H1 (cell line): ENCODE measurements at regions not wholly inside any gene's neighbourhood (a gene's known extent, or its start where the extent isn't known, plus 50 kb on each side); places are given as distances from the start of the nearest gene placed in this dataset.

Experiments
- CTCF ChIA-PET: fragments of 300-600 bp; sonication (Branson Sonifier 250); formaldehyde crosslinking; loops from one replicate; lab custom pipeline; 2021; ENCODE audit not compliant: partially characterized antibody; lab: Charles Lee
- POLR2A ChIA-PET: fragments of 300-600 bp; sonication (Branson Sonifier 250); formaldehyde crosslinking; loops from one replicate; lab custom pipeline; 2021; ENCODE audit warnings: inconsistent platforms; ENCODE audit not compliant: partially characterized antibody; lab: Charles Lee
- DNase-seq, 2 experiments: peaks; one replicate each; pipeline versions ENCODE4 v3.0.0 to v3.0.0-alpha.2; 2010 to 2022; ENCODE audit warnings: low spot score in 2 of 2, low read depth in 1 of 2, mixed read lengths in 1 of 2
- FAIRE-seq: peaks from 2 replicates; lab custom pipeline; 2011; peaks lifted over from hg19 to GRCh38; lab: Jason Lieb, UNC
- H2AFZ ChIP-seq: 2 replicates; pipeline ENCODE4 v1.8.1; 2012; ENCODE audit warnings: low read length, inconsistent platforms
- H2AK5ac ChIP-seq: 2 replicates; pipeline ENCODE4 v1.6.1; 2013; ENCODE audit warnings: low read depth, low read length
- H2BK120ac ChIP-seq: replicated peaks from 2 replicates; pipeline ENCODE3; 2013; ENCODE audit warnings: low read depth, low read length, inconsistent platforms
- H2BK12ac ChIP-seq: 2 replicates; pipeline ENCODE4 v1.6.1; 2013; ENCODE audit warnings: low read depth, low read length
- H2BK15ac ChIP-seq: 2 replicates; pipeline ENCODE4 v1.6.1; 2013; ENCODE audit warnings: low read length
- H2BK20ac ChIP-seq: 2 replicates; pipeline ENCODE4 v1.6.1; 2013; ENCODE audit warnings: low read length
- H2BK5ac ChIP-seq: 2 replicates; pipeline ENCODE4 v1.6.1; 2013; ENCODE audit warnings: low read depth, low read length
- H3K14ac ChIP-seq: 2 replicates; pipeline ENCODE4 v1.6.1; 2013; ENCODE audit warnings: inconsistent platforms; ENCODE audit not compliant: insufficient read length
- H3K18ac ChIP-seq: 2 replicates; pipeline ENCODE4 v1.6.1; 2013; ENCODE audit warnings: low read length; ENCODE audit errors: extremely low read depth
- H3K23ac ChIP-seq: 2 replicates; pipeline ENCODE4 v1.6.1; 2013; ENCODE audit warnings: inconsistent platforms; ENCODE audit not compliant: insufficient read length
- H3K23me2 ChIP-seq: 2 replicates; pipeline ENCODE4 v1.6.1; 2013; ENCODE audit warnings: low read depth, low read length
- H3K27ac ChIP-seq: 2 replicates; pipeline ENCODE4 v1.6.1; 2011; ENCODE audit warnings: low read depth, low read length, inconsistent platforms
- H3K27me3 ChIP-seq, 4 experiments: replicated peaks in 1 of 4; 1 replicate in 1 of 4; 2 replicates in 3 of 4; pipeline versions ENCODE4 v1.6.1 to v1.8.1; 2011 to 2013; ENCODE audit warnings: low read length in 3 of 4, mild to moderate bottlenecking in 3 of 4, inconsistent platforms in 2 of 4, mixed read lengths in 2 of 4, moderate library complexity in 1 of 4; ENCODE audit not compliant: control insufficient read depth in 3 of 4, insufficient read depth in 3 of 4; ENCODE audit errors: extremely low read depth in 1 of 4
- H3K36me3 ChIP-seq, 4 experiments: 2 replicates each; pipeline versions ENCODE4 v1.6.1 to v1.8.1; 2011 to 2013; ENCODE audit warnings: mild to moderate bottlenecking in 4 of 4, low read length in 3 of 4, moderate library complexity in 2 of 4, control low read depth in 1 of 4, inconsistent platforms in 1 of 4; ENCODE audit not compliant: insufficient read depth in 4 of 4, control insufficient read depth in 2 of 4
- H3K4ac ChIP-seq: replicated peaks from 2 replicates; pipeline ENCODE3; 2013; ENCODE audit warnings: low read length, low read depth, mixed read lengths, inconsistent platforms; ENCODE audit not compliant: insufficient read length
- H3K4me1 ChIP-seq, 4 experiments: replicated peaks in 1 of 4; 1 replicate in 1 of 4; 2 replicates in 3 of 4; pipeline versions ENCODE4 v1.6.1 to v1.8.1; 2011 to 2013; ENCODE audit warnings: low read length in 3 of 4, inconsistent platforms in 2 of 4, mixed read lengths in 1 of 4; ENCODE audit not compliant: insufficient read depth in 4 of 4, control insufficient read depth in 3 of 4
- H3K4me2 ChIP-seq, 2 experiments: 2 replicates each; pipeline versions ENCODE4 v1.6.1 to v1.8.1; 2011 to 2013; ENCODE audit warnings: low read depth in 2 of 2, low read length in 2 of 2, control low read depth in 1 of 2, inconsistent platforms in 1 of 2, mild to moderate bottlenecking in 1 of 2; ENCODE audit not compliant: insufficient read depth in 1 of 2
- H3K4me3 ChIP-seq, 4 experiments: fragments of 200-600, 300-600 bp in 1 of 4; sonication (generic), shearing (Covaris generic), sonication (Bioruptor Twin) in 1 of 4; 2 replicates each; pipeline versions ENCODE4 v1.5.1 to v1.8.1; 2011 to 2016; ENCODE audit warnings: low read length in 4 of 4, low read depth in 3 of 4, control low read depth in 2 of 4, inconsistent platforms in 2 of 4, mild to moderate bottlenecking in 2 of 4, mixed read lengths in 1 of 4, moderate library complexity in 1 of 4; ENCODE audit not compliant: insufficient read depth in 2 of 4; ENCODE audit errors: extremely low read depth in 1 of 4
- H3K56ac ChIP-seq: replicated peaks from 2 replicates; pipeline ENCODE3; 2013; ENCODE audit warnings: low read depth, mild to moderate bottlenecking, mixed read lengths, low read length, inconsistent platforms; ENCODE audit not compliant: insufficient read length
- H3K79me1 ChIP-seq: 2 replicates; pipeline ENCODE4 v1.6.1; 2013; ENCODE audit warnings: low read depth, low read length, control low read depth
- H3K79me2 ChIP-seq, 2 experiments: 2 replicates each; pipeline versions ENCODE4 v1.6.1 to v1.8.1; 2012 to 2013; ENCODE audit warnings: low read length in 2 of 2, mild to moderate bottlenecking in 2 of 2, inconsistent platforms in 1 of 2; ENCODE audit not compliant: insufficient read depth in 2 of 2, control insufficient read depth in 1 of 2
- H3K9ac ChIP-seq, 4 experiments: replicated peaks in 1 of 4; 1 replicate in 1 of 4; 2 replicates in 3 of 4; pipeline versions ENCODE4 v1.6.1 to v1.8.1; 2011 to 2013; ENCODE audit warnings: low read depth in 3 of 4, low read length in 3 of 4, control low read depth in 2 of 4, mild to moderate bottlenecking in 2 of 4, moderate library complexity in 2 of 4, inconsistent platforms in 1 of 4; ENCODE audit errors: extremely low read depth in 1 of 4
- H3K9me3 ChIP-seq, 2 experiments: 2 replicates each; pipeline versions ENCODE4 v1.6.1 to v1.8.1; 2012 to 2013; ENCODE audit warnings: mild to moderate bottlenecking in 2 of 2, moderate library complexity in 2 of 2, control low read depth in 1 of 2, inconsistent platforms in 1 of 2, low read depth in 1 of 2, low read length in 1 of 2, mixed read lengths in 1 of 2; ENCODE audit not compliant: insufficient read depth in 2 of 2
- H4K20me1 ChIP-seq, 2 experiments: replicated peaks in 1 of 2; 2 replicates each; pipeline versions ENCODE3 to v1.8.1; 2011 to 2013; ENCODE audit warnings: inconsistent platforms in 2 of 2, low read length in 2 of 2, mild to moderate bottlenecking in 1 of 2; ENCODE audit not compliant: insufficient read depth in 2 of 2, control insufficient read depth in 1 of 2
- H4K5ac ChIP-seq: 2 replicates; pipeline ENCODE4 v1.6.1; 2013; ENCODE audit warnings: low read length, low read depth, mixed read lengths, inconsistent platforms; ENCODE audit not compliant: insufficient read length
- H4K8ac ChIP-seq: 2 replicates; pipeline ENCODE4 v1.8.0; 2013; ENCODE audit warnings: mild to moderate bottlenecking, moderate library complexity, low read length, inconsistent platforms; ENCODE audit not compliant: insufficient read depth; ENCODE audit errors: extremely low read depth
- H4K91ac ChIP-seq: replicated peaks from 2 replicates; pipeline ENCODE3; 2013; ENCODE audit warnings: low read length, mixed read lengths, inconsistent platforms; ENCODE audit not compliant: insufficient read length
- BRCA1 ChIP-seq: IDR thresholded peaks from 2 replicates; pipeline ENCODE4 v1.6.1; 2012; ENCODE audit warnings: low read depth, low read length, improper control_type of control experiment
- JUND ChIP-seq: IDR thresholded peaks from 2 replicates; pipeline ENCODE4 v1.6.1; 2011; ENCODE audit warnings: mild to moderate bottlenecking, improper control_type of control experiment, low read length
- WGBS, 2 experiments: shearing (Covaris generic) in 1 of 2; methylation state at CpG; one replicate each; pipeline versions ENCODE4 v1.1.6 to v1.1.7; 2013 to 2015; ENCODE audit warnings: low lambda C conversion rate in 2 of 2, mixed read lengths in 2 of 2, inconsistent platforms in 1 of 2, low coverage in 1 of 2, missing lambda C conversion rate in 1 of 2; ENCODE audit not compliant: insufficient replicate concordance in 2 of 2, insufficient coverage in 1 of 2, insufficient read length in 1 of 2; ENCODE audit errors: extremely low coverage in 1 of 2, missing lambda C conversion rate in 1 of 2; 5-methylcytosine and 5-hydroxymethylcytosine counted together

DNA sequence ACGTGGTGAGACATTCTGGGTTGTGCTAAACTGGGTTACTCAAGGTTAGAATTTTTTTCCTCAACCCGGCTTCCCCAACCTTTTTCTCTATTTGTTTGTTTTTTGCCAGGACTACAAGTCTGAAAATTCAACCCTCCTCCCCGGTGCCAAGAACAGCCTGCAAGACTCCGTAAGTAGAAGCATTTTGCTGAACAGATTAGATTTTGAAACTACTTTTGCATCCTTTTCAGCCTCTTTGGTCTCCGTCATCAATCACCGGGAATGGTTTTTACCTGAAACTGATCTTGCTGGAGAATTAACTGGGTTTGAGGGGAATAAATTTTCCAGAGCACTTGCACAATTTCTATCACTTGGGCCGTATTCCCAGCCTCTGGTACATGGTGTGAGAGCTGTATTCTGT lies 501.2 kb upstream of the EEF2KMT start:
- Histone ChIP-seq H3K18ac (no peak overlapping the region), H3K4me1 (peaks cover 0 to 2% (median under 1%) of the 10 kb centered on the region in 4 experiments; a peak in 3 of 7 replicates), H3K4ac (no peak overlapping the region), H3K23ac (no peak overlapping the region), H4K5ac (no peak overlapping the region), H3K9me3 (no peaks in the 10 kb centered on the region), H4K8ac (no peak overlapping the region), H2BK15ac (no peak overlapping the region), H2BK12ac (no peak overlapping the region), H3K79me2 (no peaks in the 10 kb centered on the region), H2BK120ac (no peak overlapping the region), H3K36me3 (no peaks in the 10 kb centered on the region), H4K20me1 (no peaks in the 10 kb centered on the region), H3K79me1 (no peaks in the 10 kb centered on the region), H3K56ac (no peak overlapping the region), H2BK20ac (no peak overlapping the region), H3K4me3 (no peak overlapping the region), H3K4me2 (no peak overlapping the region), H3K27ac (no peak overlapping the region), H2AFZ (no peak overlapping the region), H2AK5ac (no peak overlapping the region), H3K9ac (no peak overlapping the region), H3K14ac (no peak overlapping the region), H3K23me2 (no peaks in the 10 kb centered on the region), H2BK5ac (no peak overlapping the region), H4K91ac (no peak overlapping the region), H3K27me3 (no peaks in the 10 kb centered on the region; a peak in 1 of 7 replicates)
- FAIRE-seq = no peak
- TF ChIP-seq JUND (no peak), BRCA1 (no peak)
- POLR2A ChIA-PET = interaction anchor here (1.8 kb wide), 1 partner anchor 10 kb away, joined by 4 read pairs; no protein-coding TSS in a partner anchor
- no peak for DNase-seq
- WGBS, 2 experiments = 91% methylated on average over 7 of the region's 7 CpGs; no CpG with 5 or more reads in 1 of the 2 experiments
- CTCF ChIA-PET = no interaction called here
